H7 (cell line): ENCODE measurements at regions not wholly inside any gene's neighbourhood (a gene's known extent, or its start where the extent isn't known, plus 50 kb on each side); places are given as distances from the start of the nearest gene placed in this dataset.
"Not testable (repeated sequence)": the region's sequence is repeated elsewhere in the genome, so short reads cannot be mapped to it uniquely, and the experiment has no call there.

Experiments
- DNase-seq: peaks from one replicate; pipeline ENCODE4 v3.0.0; 2012
- H3K27me3 ChIP-seq: 2 replicates; pipeline ENCODE4 v1.6.0; 2011; ENCODE audit warnings: mild to moderate bottlenecking, low read length; ENCODE audit not compliant: control insufficient read depth, insufficient read depth
- H3K36me3 ChIP-seq: replicated peaks from 2 replicates; pipeline ENCODE4 v1.5.1; 2011; ENCODE audit warnings: low read length; ENCODE audit not compliant: control insufficient read depth, insufficient read depth
- H3K4me3 ChIP-seq: 2 replicates; pipeline ENCODE4 v1.5.1; 2011; ENCODE audit warnings: low read depth, mild to moderate bottlenecking, control low read depth, low read length, moderate library complexity; ENCODE audit not compliant: insufficient read depth

GRCh38 chr21:24552491-24552890 lies 1054.8 kb downstream of the MRPL39 start:
- no peaks in the 10 kb centered on the region for H3K36me3 ChIP-seq
- H3K27me3 ChIP-seq: no peaks in the 10 kb centered on the region
- DNase-seq: no peak
- no peak overlapping the region for H3K4me3 ChIP-seq

DNA sequence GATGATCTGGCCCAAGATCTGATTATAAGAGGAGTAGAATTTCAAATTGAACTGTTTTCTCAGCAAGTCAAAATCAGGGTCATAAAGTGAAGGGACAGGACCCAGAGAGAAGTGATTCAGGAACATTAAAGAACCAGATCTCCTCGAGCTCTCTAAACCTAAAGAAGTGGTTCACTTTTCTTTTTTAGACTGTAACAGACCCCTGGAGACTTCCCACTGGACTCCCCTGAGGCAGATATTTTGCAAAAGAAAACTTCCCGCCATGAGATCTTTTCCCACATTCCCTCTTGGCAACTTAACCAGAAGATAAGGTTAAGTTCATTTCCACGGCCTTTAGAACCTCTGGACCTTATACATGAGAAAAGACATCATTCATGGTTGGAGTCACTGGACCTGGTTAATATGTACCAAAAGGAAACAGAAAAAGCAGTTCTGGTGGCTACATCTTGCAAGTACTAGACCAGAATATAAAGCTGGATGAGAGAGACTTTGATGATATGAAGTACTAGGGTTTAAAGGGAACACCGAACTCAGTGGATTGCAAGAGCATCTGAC lies 1061.4 kb downstream of the MRPL39 start:
- Histone ChIP-seq H3K27me3 (no peaks in the 10 kb centered on the region), H3K4me3 (no peak overlapping the region), H3K36me3 (no peaks in the 10 kb centered on the region)
- no peak for DNase-seq

DNA sequence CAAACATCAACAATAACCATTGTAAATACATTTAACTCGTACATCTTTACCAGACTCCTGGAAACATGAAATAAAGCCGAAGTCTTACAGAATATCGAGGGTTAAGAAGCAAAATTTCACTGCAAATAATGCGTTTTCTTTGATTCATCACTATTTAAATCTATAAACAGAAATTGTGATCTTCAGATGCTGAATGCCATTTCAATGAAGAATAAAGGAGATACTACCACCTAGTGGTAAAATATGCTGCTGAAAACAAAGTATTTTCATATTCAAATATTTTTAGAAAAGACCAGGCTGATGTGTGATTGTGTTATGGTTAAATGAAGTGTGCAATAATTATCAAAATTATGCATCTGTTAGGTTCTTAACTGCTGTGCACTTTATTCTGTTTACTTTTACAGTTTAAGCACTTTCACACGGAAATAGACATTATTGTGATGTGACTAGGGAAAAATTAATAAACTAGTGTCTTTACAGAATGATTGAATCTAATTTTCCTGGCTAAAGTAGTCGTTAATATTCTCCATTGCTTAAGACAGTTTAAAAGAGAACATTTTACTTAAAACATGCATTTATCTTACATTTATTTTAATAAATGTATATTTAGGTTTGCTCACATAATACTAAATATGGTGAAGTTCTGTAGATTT lies 1093.1 kb downstream of the MRPL39 start:
- Histone ChIP-seq H3K27me3 (no peaks in the 10 kb centered on the region), H3K36me3 (no peaks in the 10 kb centered on the region), H3K4me3 (no peak overlapping the region)
- no peak for DNase-seq

GRCh38 chr21:24509131-24509530 lies 1098.2 kb downstream of the MRPL39 start:
- no peak for DNase-seq

DNA sequence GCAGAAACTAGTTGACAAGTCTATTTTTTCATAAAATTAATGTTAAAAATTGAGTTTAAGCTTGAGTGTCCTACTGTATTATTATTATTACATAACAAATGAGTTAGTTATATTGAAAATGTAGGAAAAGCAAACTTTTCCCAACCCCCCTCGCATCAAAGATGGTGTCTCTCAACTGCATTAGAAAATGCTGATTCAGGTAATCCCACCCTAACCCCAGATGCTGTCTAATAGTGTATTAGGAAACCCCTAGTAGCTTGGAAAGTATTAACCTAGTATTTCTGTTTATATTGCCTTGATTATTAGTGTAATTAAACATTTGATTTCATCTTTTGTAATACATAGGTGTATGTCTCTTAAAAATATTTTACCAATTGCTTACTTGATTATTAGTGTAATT lies 1120.3 kb downstream of the MRPL39 start:
- Histone ChIP-seq H3K27me3 (no peaks in the 10 kb centered on the region), H3K4me3 (no peak overlapping the region), H3K36me3 (no peaks in the 10 kb centered on the region)
- DNase-seq: no peak

More at GRCh38 chr21:24509131-24509530, 1098.2 kb downstream of the MRPL39 start:
- Histone ChIP-seq H3K36me3 (no peaks in the 10 kb centered on the region), H3K27me3 (no peaks in the 10 kb centered on the region), H3K4me3 (no peak overlapping the region)

DNA sequence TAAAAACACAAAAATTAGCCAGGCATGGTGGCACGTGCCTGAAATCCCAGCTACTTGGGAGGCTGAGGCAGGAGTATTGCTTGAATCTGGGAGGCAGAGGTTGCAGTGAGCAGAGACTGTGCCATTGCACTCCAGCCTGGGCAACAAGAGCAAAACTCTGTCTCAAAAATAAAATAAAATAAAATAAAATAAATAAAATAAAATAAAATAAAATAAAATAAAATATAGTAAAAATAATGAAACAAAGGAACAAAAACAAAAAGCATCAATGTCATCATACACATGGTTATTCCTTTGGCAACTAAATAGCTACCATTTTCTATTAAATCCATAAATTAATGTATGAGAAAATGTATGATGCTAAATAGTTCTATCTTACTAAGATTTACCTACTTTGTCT lies 1123.9 kb downstream of the MRPL39 start:
- DNase-seq, H3K36me3 ChIP-seq, H3K27me3 ChIP-seq, H3K4me3 ChIP-seq: not testable (repeated sequence)

GRCh38 chr21:24470852-24471251 lies 1136.4 kb downstream of the MRPL39 start:
- no peak overlapping the region for H3K4me3 ChIP-seq
- H3K27me3 ChIP-seq: no peaks in the 10 kb centered on the region
- H3K36me3 ChIP-seq: no peaks in the 10 kb centered on the region
- no peak for DNase-seq

DNA sequence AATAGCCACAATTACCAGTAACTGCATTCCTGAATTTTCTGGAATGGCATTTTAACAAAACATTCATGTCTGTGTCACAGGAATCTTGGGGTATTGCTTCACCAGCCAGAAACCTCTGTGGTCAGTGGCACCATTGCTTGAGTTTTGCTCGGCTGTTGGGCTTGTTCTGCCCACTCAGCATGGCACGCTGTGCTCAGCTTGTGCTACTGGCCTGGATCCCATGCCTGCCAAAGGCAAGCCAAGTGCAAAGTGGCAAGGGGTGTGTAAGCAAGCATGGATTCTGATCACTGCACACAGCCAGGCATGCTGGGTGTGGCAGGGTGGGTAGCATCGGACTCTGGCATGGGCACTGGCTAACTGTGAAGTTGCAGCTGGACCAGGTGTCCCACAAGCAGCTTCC lies 1150.9 kb downstream of the MRPL39 start:
- no peak overlapping the region for H3K4me3 ChIP-seq
- no peak for DNase-seq
- no peaks in the 10 kb centered on the region for H3K27me3 ChIP-seq
- H3K36me3 ChIP-seq: no peaks in the 10 kb centered on the region

DNA sequence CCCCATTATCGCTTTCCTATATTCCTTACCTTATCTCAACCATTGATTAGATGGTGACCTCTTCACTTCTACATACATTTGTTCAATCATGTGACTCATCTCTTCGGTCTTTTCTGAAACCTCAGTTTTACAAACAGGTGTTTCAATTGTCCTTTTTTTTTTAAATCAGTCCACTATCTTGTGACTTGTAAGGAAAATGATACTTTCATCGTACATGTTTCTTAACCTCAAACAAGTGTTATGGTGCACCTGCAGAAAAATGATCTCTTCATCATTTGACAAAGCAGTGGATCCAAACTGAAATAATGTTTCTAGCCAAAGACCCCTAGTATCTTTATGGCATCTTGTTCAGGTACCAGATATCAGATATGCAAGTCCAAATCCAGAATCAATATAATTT lies 1157.2 kb downstream of the MRPL39 start:
- no peaks in the 10 kb centered on the region for H3K36me3 ChIP-seq
- DNase-seq: no peak
- no peak overlapping the region for H3K4me3 ChIP-seq
- H3K27me3 ChIP-seq: no peaks in the 10 kb centered on the region

GRCh38 chr21:24445517-24445916 lies 1161.8 kb downstream of the MRPL39 start:
- no peaks in the 10 kb centered on the region for H3K36me3 ChIP-seq
- no peaks in the 10 kb centered on the region for H3K27me3 ChIP-seq
- no peak overlapping the region for H3K4me3 ChIP-seq
- DNase-seq: no peak

GRCh38 chr21:24444736-24445135 lies 1162.5 kb downstream of the MRPL39 start:
- Histone ChIP-seq H3K27me3 (no peaks in the 10 kb centered on the region), H3K4me3 (no peak overlapping the region), H3K36me3 (no peaks in the 10 kb centered on the region)
- no peak for DNase-seq

- H3K36me3 ChIP-seq: no peaks in the 10 kb centered on the region
- H3K4me3 ChIP-seq: no peak overlapping the region
- DNase-seq: no peak
- H3K27me3 ChIP-seq: no peaks in the 10 kb centered on the region
Observed at GRCh38 chr21:24436236-24436635, 1171.0 kb downstream of the MRPL39 start.

- peaks cover 3% of the 10 kb centered on the region; the same call in 1 of the 2 replicates for H3K27me3 ChIP-seq
- H3K4me3 ChIP-seq: no peak overlapping the region
- no peaks in the 10 kb centered on the region for H3K36me3 ChIP-seq
- DNase-seq: no peak
Observed at GRCh38 chr21:24428591-24429199, 1178.6 kb downstream of the MRPL39 start.

DNA sequence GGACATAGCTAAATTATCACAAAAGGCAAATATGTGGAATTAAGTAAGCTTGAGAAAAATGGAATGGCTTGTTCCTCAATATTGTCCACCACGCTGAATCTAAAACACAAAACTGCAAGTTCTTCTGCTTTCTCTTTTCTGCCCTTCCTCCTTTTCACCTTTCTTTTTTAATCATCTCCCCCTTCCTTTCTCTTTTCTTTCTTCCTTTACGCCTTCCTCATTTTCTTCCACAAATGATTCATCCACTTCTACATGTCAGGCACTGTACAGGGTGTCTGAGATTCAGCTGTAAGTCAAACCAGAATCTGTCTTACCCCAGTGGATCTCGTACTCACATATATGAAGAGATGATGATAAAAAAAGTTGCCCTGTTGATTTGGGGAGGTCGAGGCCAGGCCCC lies 1182.5 kb downstream of the MRPL39 start:
- DNase-seq: no peak
- no peak overlapping the region for H3K4me3 ChIP-seq
- peaks cover 7% of the 10 kb centered on the region for H3K27me3 ChIP-seq
- no peaks in the 10 kb centered on the region for H3K36me3 ChIP-seq

DNA sequence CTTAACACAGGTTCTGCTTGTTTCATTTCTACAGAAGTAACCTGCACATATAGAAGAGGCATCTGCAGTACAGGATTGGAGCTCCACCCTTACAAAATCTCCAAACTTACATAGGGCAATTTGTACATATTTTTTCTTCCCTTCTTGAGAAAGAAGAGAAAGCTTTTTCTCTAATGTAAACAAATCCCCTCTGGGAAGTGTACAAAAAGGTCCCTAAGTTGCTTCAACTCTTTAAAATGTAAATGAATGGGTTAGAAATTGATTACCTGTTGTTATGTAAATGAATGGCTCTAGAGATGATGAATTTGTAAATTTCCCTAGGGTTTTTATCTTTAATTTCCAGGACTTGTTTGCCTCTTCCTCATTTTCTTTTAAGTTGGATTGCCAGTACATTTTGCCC lies 1183.7 kb downstream of the MRPL39 start:
- no peak for DNase-seq
- Histone ChIP-seq H3K4me3 (no peak overlapping the region), H3K36me3 (no peaks in the 10 kb centered on the region), H3K27me3 (peaks cover 7% of the 10 kb centered on the region)
